ENCODE measurements at regions not wholly inside any gene's neighbourhood (a gene's known extent, or its start where the extent isn't known, plus 50 kb on each side); places are given as distances from the start of the nearest gene placed in this dataset.

- Mint-ChIP-seq H3K9me3 (no peaks in the 10 kb centered on the region), H3K4me1 (ENCODE audit: low read depth) (no peaks in the 10 kb centered on the region), H3K27ac (no peak overlapping the region), H3K36me3 (ENCODE audit: low read depth) (no peaks in the 10 kb centered on the region), H3K27me3 (ENCODE audit: low read depth) (peaks cover 22% of the 10 kb centered on the region), H3K4me3 (ENCODE audit: low read depth) (no peak overlapping the region)
- intact Hi-C loops (cut with micrococcal nuclease) = loop anchor here (1.0 to 10.0 kb wide), 4 partner anchors 401 to 1035 kb away; no protein-coding TSS in a partner anchor
- peak; percentile 44 for DNase-seq (ENCODE audit: low spot score)
These were observed 238.4 kb upstream of the MDFIC2 start for GRCh38 chr3:70550723-70551319.

- no peak for DNase-seq (ENCODE audit: low spot score)
- no peaks in the 10 kb centered on the region for H3K36me3 Mint-ChIP-seq (ENCODE audit: low read depth)
- no peak overlapping the region for H3K27ac Mint-ChIP-seq
- H3K9me3 Mint-ChIP-seq = no peaks in the 10 kb centered on the region
- peaks cover 21% of the 10 kb centered on the region for H3K27me3 Mint-ChIP-seq (ENCODE audit: low read depth)
- intact Hi-C loops (cut with micrococcal nuclease) = loop anchor here (10.0 kb wide), 1 partner anchor 1108 kb away; no protein-coding TSS in a partner anchor
- H3K4me1 Mint-ChIP-seq (ENCODE audit: low read depth) = no peaks in the 10 kb centered on the region
- H3K4me3 Mint-ChIP-seq (ENCODE audit: low read depth) = no peak overlapping the region
These were observed 234.2 kb upstream of the MDFIC2 start for GRCh38 chr3:70546679-70547078.

- no peaks in the 10 kb centered on the region for H3K4me1 Mint-ChIP-seq (ENCODE audit: low read depth)
- no peak for DNase-seq (ENCODE audit: low spot score)
- H3K9me3 Mint-ChIP-seq = no peaks in the 10 kb centered on the region
- no peaks in the 10 kb centered on the region for H3K36me3 Mint-ChIP-seq (ENCODE audit: low read depth)
- no peak overlapping the region for H3K4me3 Mint-ChIP-seq (ENCODE audit: low read depth)
- intact Hi-C loops (cut with micrococcal nuclease) = loop anchor here (10.0 kb wide), 1 partner anchor 1111 kb away; no protein-coding TSS in a partner anchor
- peaks cover 11% of the 10 kb centered on the region for H3K27me3 Mint-ChIP-seq (ENCODE audit: low read depth)
- no peak overlapping the region for H3K27ac Mint-ChIP-seq
These were observed 231.1 kb upstream of the MDFIC2 start for GRCh38 chr3:70543493-70543892.

GRCh38 chr3:70539908-70540307, 227.5 kb upstream of the MDFIC2 start:
- H3K4me1 Mint-ChIP-seq (ENCODE audit: low read depth) = no peaks in the 10 kb centered on the region
- H3K27me3 Mint-ChIP-seq (ENCODE audit: low read depth) = peaks cover 17% of the 10 kb centered on the region
- DNase-seq (ENCODE audit: low spot score) = no peak
- no peak overlapping the region for H3K4me3 Mint-ChIP-seq (ENCODE audit: low read depth)
- no peaks in the 10 kb centered on the region for H3K36me3 Mint-ChIP-seq (ENCODE audit: low read depth)
- H3K9me3 Mint-ChIP-seq = no peaks in the 10 kb centered on the region
- no peak overlapping the region for H3K27ac Mint-ChIP-seq
- intact Hi-C loops (cut with micrococcal nuclease) = loop anchor here (10.0 kb wide), 1 partner anchor 1115 kb away; no protein-coding TSS in a partner anchor

GRCh38 chr3:70532806-70533205, 220.4 kb upstream of the MDFIC2 start:
- intact Hi-C loops (cut with micrococcal nuclease) = no loop called here

GRCh38 chr3:70531838-70532489, 219.5 kb upstream of the MDFIC2 start:
- no peaks in the 10 kb centered on the region for H3K9me3 Mint-ChIP-seq
- intact Hi-C loops (cut with micrococcal nuclease) = no loop called here
- no peak for DNase-seq (ENCODE audit: low spot score)
- H3K4me1 Mint-ChIP-seq (ENCODE audit: low read depth) = no peaks in the 10 kb centered on the region
- H3K27ac Mint-ChIP-seq = no peak overlapping the region
- H3K36me3 Mint-ChIP-seq (ENCODE audit: low read depth) = no peaks in the 10 kb centered on the region
- H3K27me3 Mint-ChIP-seq (ENCODE audit: low read depth) = peaks cover 27% of the 10 kb centered on the region
- H3K4me3 Mint-ChIP-seq (ENCODE audit: low read depth) = no peak overlapping the region

More at GRCh38 chr3:70532806-70533205, 220.4 kb upstream of the MDFIC2 start:
- no peak for DNase-seq (ENCODE audit: low spot score)
- no peaks in the 10 kb centered on the region for H3K9me3 Mint-ChIP-seq
- no peaks in the 10 kb centered on the region for H3K36me3 Mint-ChIP-seq (ENCODE audit: low read depth)
- no peak overlapping the region for H3K4me3 Mint-ChIP-seq (ENCODE audit: low read depth)
- no peaks in the 10 kb centered on the region for H3K4me1 Mint-ChIP-seq (ENCODE audit: low read depth)
- H3K27me3 Mint-ChIP-seq (ENCODE audit: low read depth) = peaks cover 31% of the 10 kb centered on the region
- no peak overlapping the region for H3K27ac Mint-ChIP-seq

GRCh38 chr3:70531063-70531657, 218.7 kb upstream of the MDFIC2 start:
- Mint-ChIP-seq H3K27ac (no peak overlapping the region), H3K9me3 (no peaks in the 10 kb centered on the region), H3K4me3 (ENCODE audit: low read depth) (no peak overlapping the region), H3K36me3 (ENCODE audit: low read depth) (no peaks in the 10 kb centered on the region), H3K27me3 (ENCODE audit: low read depth) (peaks cover 24% of the 10 kb centered on the region), H3K4me1 (ENCODE audit: low read depth) (no peaks in the 10 kb centered on the region)
- DNase-seq (ENCODE audit: low spot score) = no peak
- intact Hi-C loops (cut with micrococcal nuclease) = no loop called here

- Mint-ChIP-seq H3K4me3 (ENCODE audit: low read depth) (no peak overlapping the region), H3K9me3 (no peaks in the 10 kb centered on the region), H3K36me3 (ENCODE audit: low read depth) (no peaks in the 10 kb centered on the region), H3K27ac (no peak overlapping the region), H3K4me1 (ENCODE audit: low read depth) (no peaks in the 10 kb centered on the region), H3K27me3 (ENCODE audit: low read depth) (peaks cover 23% of the 10 kb centered on the region)
- no peak for DNase-seq (ENCODE audit: low spot score)
- intact Hi-C loops (cut with micrococcal nuclease) = no loop called here
These were observed 218.2 kb upstream of the MDFIC2 start for GRCh38 chr3:70530626-70531025.

GRCh38 chr3:70527026-70527425, 214.6 kb upstream of the MDFIC2 start:
- intact Hi-C loops (cut with micrococcal nuclease) = no loop called here
- no peak overlapping the region for H3K4me3 Mint-ChIP-seq (ENCODE audit: low read depth)
- H3K36me3 Mint-ChIP-seq (ENCODE audit: low read depth) = no peaks in the 10 kb centered on the region
- H3K27ac Mint-ChIP-seq = no peak overlapping the region
- peaks cover 12% of the 10 kb centered on the region for H3K27me3 Mint-ChIP-seq (ENCODE audit: low read depth)
- no peaks in the 10 kb centered on the region for H3K4me1 Mint-ChIP-seq (ENCODE audit: low read depth)
- H3K9me3 Mint-ChIP-seq = no peaks in the 10 kb centered on the region
- no peak for DNase-seq (ENCODE audit: low spot score)

- H3K9me3 Mint-ChIP-seq = no peaks in the 10 kb centered on the region
- DNase-seq (ENCODE audit: low spot score) = no peak
- H3K4me1 Mint-ChIP-seq (ENCODE audit: low read depth) = no peaks in the 10 kb centered on the region
- intact Hi-C loops (cut with micrococcal nuclease) = no loop called here
- H3K36me3 Mint-ChIP-seq (ENCODE audit: low read depth) = no peaks in the 10 kb centered on the region
- no peak overlapping the region for H3K27ac Mint-ChIP-seq
- peaks cover 10% of the 10 kb centered on the region for H3K27me3 Mint-ChIP-seq (ENCODE audit: low read depth)
- no peak overlapping the region for H3K4me3 Mint-ChIP-seq (ENCODE audit: low read depth)
These were observed 207.6 kb upstream of the MDFIC2 start for GRCh38 chr3:70519913-70520659.

GRCh38 chr3:70519026-70519425, 206.6 kb upstream of the MDFIC2 start:
- H3K4me3 Mint-ChIP-seq (ENCODE audit: low read depth) = no peak overlapping the region
- intact Hi-C loops (cut with micrococcal nuclease) = no loop called here

GRCh38 chr3:70518356-70518755, 205.9 kb upstream of the MDFIC2 start:
- no peak overlapping the region for H3K27ac Mint-ChIP-seq
- H3K27me3 Mint-ChIP-seq (ENCODE audit: low read depth) = peaks cover 14% of the 10 kb centered on the region
- intact Hi-C loops (cut with micrococcal nuclease) = no loop called here
- no peaks in the 10 kb centered on the region for H3K36me3 Mint-ChIP-seq (ENCODE audit: low read depth)
- no peaks in the 10 kb centered on the region for H3K4me1 Mint-ChIP-seq (ENCODE audit: low read depth)
- H3K9me3 Mint-ChIP-seq = no peaks in the 10 kb centered on the region
- DNase-seq (ENCODE audit: low spot score) = no peak
- H3K4me3 Mint-ChIP-seq (ENCODE audit: low read depth) = no peak overlapping the region

More at GRCh38 chr3:70519026-70519425, 206.6 kb upstream of the MDFIC2 start:
- Mint-ChIP-seq H3K27ac (no peak overlapping the region), H3K27me3 (ENCODE audit: low read depth) (peaks cover 14% of the 10 kb centered on the region), H3K9me3 (no peaks in the 10 kb centered on the region), H3K36me3 (ENCODE audit: low read depth) (no peaks in the 10 kb centered on the region), H3K4me1 (ENCODE audit: low read depth) (no peaks in the 10 kb centered on the region)
- no peak for DNase-seq (ENCODE audit: low spot score)
